NB4 (cell line): ENCODE measurements at regions not wholly inside any gene's neighbourhood (a gene's known extent, or its start where the extent isn't known, plus 50 kb on each side); places are given as distances from the start of the nearest gene placed in this dataset.

Experiments
- CTCF ChIP-seq: IDR thresholded peaks from one replicate; pipeline ENCODE4 v1.5.1; 2012; ENCODE audit warnings: low read depth, low read length
- MAX ChIP-seq: IDR thresholded peaks from 2 replicates; pipeline ENCODE4 v1.6.1; 2011; ENCODE audit warnings: low read depth, low read length
- POLR2A ChIP-seq: IDR thresholded peaks from 2 replicates; pipeline ENCODE4 v1.6.1; 2011; ENCODE audit warnings: mild to moderate bottlenecking; ENCODE audit not compliant: insufficient read length; ENCODE audit errors: extremely low read depth

- no peak for TF ChIP-seq CTCF
- no peak for TF ChIP-seq MAX
- no peak for TF ChIP-seq POLR2A
Observed at GRCh38 chrX:109926743-109927662, 75.9 kb upstream of the TMEM164 start.
